Middle frontal gyrus (tissue), 1 donor: ENCODE measurements at regions not wholly inside any gene's neighbourhood (a gene's known extent, or its start where the extent isn't known, plus 50 kb on each side); places are given as distances from the start of the nearest gene placed in this dataset.
"Not testable (repeated sequence)": the region's sequence is repeated elsewhere in the genome, so short reads cannot be mapped to it uniquely, and the experiment has no call there.

Experiments
- DNase-seq: peaks from one replicate; pipeline ENCODE4 v3.0.0-alpha.2; 2015; ENCODE audit warnings: low spot score; ENCODE audit errors: extremely low spot score

- DNase-seq: no peak
These were observed 114.5 kb upstream of the GOT2 start for GRCh38 chr16:58848662-58849002.

- DNase-seq: no peak
These were observed 114.0 kb upstream of the GOT2 start for GRCh38 chr16:58847902-58848661.

- not testable (repeated sequence) for DNase-seq
These were observed 112.1 kb upstream of the GOT2 start for GRCh38 chr16:58846226-58846625.

GRCh38 chr16:58843675-58844074 is 109.6 kb upstream of the GOT2 start:
- no peak for DNase-seq

- no peak for DNase-seq
These were observed 108.6 kb upstream of the GOT2 start for GRCh38 chr16:58842746-58843145.

- no peak for DNase-seq
These were observed 108.0 kb upstream of the GOT2 start for GRCh38 chr16:58842156-58842555.

GRCh38 chr16:58837950-58838349 is 103.8 kb upstream of the GOT2 start:
- DNase-seq: no peak

GRCh38 chr16:58836427-58836826 is 102.3 kb upstream of the GOT2 start:
- DNase-seq: no peak

GRCh38 chr16:58832386-58832895 is 98.3 kb upstream of the GOT2 start:
- DNase-seq: no peak

- no peak for DNase-seq
These were observed 97.3 kb upstream of the GOT2 start for GRCh38 chr16:58831386-58831785.

GRCh38 chr16:58828901-58829545 is 94.9 kb upstream of the GOT2 start:
- no peak for DNase-seq

- DNase-seq: no peak
These were observed 90.1 kb upstream of the GOT2 start for GRCh38 chr16:58824201-58824600.

- no peak for DNase-seq
These were observed 87.8 kb upstream of the GOT2 start for GRCh38 chr16:58821886-58822285.

GRCh38 chr16:58820411-58820810 is 86.3 kb upstream of the GOT2 start:
- DNase-seq: no peak

GRCh38 chr16:58815181-58815888 is 81.2 kb upstream of the GOT2 start:
- DNase-seq: no peak

- peak; percentile 36 for DNase-seq
These were observed 80.3 kb upstream of the GOT2 start for GRCh38 chr16:58814348-58814801.

- no peak for DNase-seq
These were observed 75.1 kb upstream of the GOT2 start for GRCh38 chr16:58809213-58809612.

- no peak for DNase-seq
These were observed 73.2 kb upstream of the GOT2 start for GRCh38 chr16:58807276-58807675.

GRCh38 chr16:58801838-58802237 is 67.7 kb upstream of the GOT2 start:
- no peak for DNase-seq

- no peak for DNase-seq
These were observed 63.2 kb upstream of the GOT2 start for GRCh38 chr16:58797137-58797801.

- no peak for DNase-seq
These were observed 59.2 kb upstream of the GOT2 start for GRCh38 chr16:58793366-58793765.

- DNase-seq: no peak
These were observed 58.1 kb upstream of the GOT2 start for GRCh38 chr16:58792188-58792587.
